Neural progenitor cell (in vitro differentiated cells): ENCODE measurements at regions not wholly inside any gene's neighbourhood (a gene's known extent, or its start where the extent isn't known, plus 50 kb on each side); places are given as distances from the start of the nearest gene placed in this dataset.

Source experiments
- DNase-seq: peaks from one replicate; pipeline ENCODE4 v3.0.0-alpha.2; 2016; ENCODE audit warnings: low spot score
- H2AFZ ChIP-seq: fragments of 200-600 bp; sonication (generic); replicated peaks from 2 replicates; pipeline ENCODE4 v1.6.1; 2016; ENCODE audit warnings: antibody characterized with exemption
- H3F3A ChIP-seq: fragments of 200-600 bp; sonication (generic); 2 replicates; pipeline ENCODE4 v1.6.1; 2016; ENCODE audit warnings: antibody characterized with exemption, low read depth
- H3K27ac ChIP-seq: fragments of 200-600 bp; sonication (generic); 2 replicates; pipeline ENCODE4 v1.5.1; 2016; ENCODE audit warnings: mild to moderate bottlenecking
- H3K27me3 ChIP-seq: fragments of 200-600 bp; sonication (generic); 2 replicates; pipeline ENCODE4 v1.6.1; 2016; ENCODE audit warnings: mild to moderate bottlenecking, moderate library complexity
- H3K36me3 ChIP-seq: fragments of 200-600 bp; sonication (generic); 2 replicates; pipeline ENCODE4 v1.5.1; 2016
- H3K4me1 ChIP-seq: fragments of 200-600 bp; sonication (generic); 2 replicates; pipeline ENCODE4 v1.6.1; 2016; ENCODE audit warnings: mixed run types
- H3K4me2 ChIP-seq: fragments of 200-600 bp; sonication (generic); 2 replicates; pipeline ENCODE4 v1.6.1; 2016
- H3K4me3 ChIP-seq: fragments of 200-600 bp; sonication (generic); 2 replicates; pipeline ENCODE4 v1.5.1; 2016
- H3K79me2 ChIP-seq: fragments of 200-600 bp; sonication (generic); 2 replicates; pipeline ENCODE4 v1.6.1; 2016; ENCODE audit warnings: low read depth
- H3K9ac ChIP-seq: fragments of 200-600 bp; sonication (generic); 2 replicates; pipeline ENCODE4 v1.6.1; 2016
- H3K9me3 ChIP-seq: fragments of 200-600 bp; sonication (generic); 2 replicates; pipeline ENCODE4 v1.5.1; 2016; ENCODE audit warnings: low read depth
- H4K20me1 ChIP-seq: fragments of 200-600 bp; sonication (generic); 2 replicates; pipeline ENCODE4 v1.6.1; 2016; ENCODE audit warnings: low read depth
- H3K27ac Mint-ChIP-seq: 3 replicates; pipeline ENCODE4 v1.8.0; 2021; ENCODE audit warnings: mixed read lengths
- H3K27me3 Mint-ChIP-seq: 2 replicates; pipeline ENCODE4 v1.8.0; 2022; ENCODE audit warnings: low read depth, mild to moderate bottlenecking, inconsistent platforms, moderate library complexity, mixed read lengths; ENCODE audit not compliant: insufficient read depth
- H3K36me3 Mint-ChIP-seq: 3 replicates; pipeline ENCODE4 v1.8.0; 2021; ENCODE audit warnings: mixed read lengths
- H3K4me1 Mint-ChIP-seq: 3 replicates; pipeline ENCODE4 v1.8.0; 2021; ENCODE audit warnings: mixed read lengths
- H3K4me3 Mint-ChIP-seq: 3 replicates; pipeline ENCODE4 v1.8.0; 2021; ENCODE audit warnings: mild to moderate bottlenecking, moderate library complexity, mixed read lengths
- H3K9me3 Mint-ChIP-seq: 3 replicates; pipeline ENCODE4 v1.8.0; 2020; ENCODE audit warnings: mixed read lengths
- EZH2 ChIP-seq: fragments of 200-600 bp; sonication (generic); IDR thresholded peaks from 2 replicates; pipeline ENCODE4 v1.6.1; 2017; ENCODE audit warnings: antibody characterized with exemption, mild to moderate bottlenecking, moderate library complexity
- EZH2phosphoT487 ChIP-seq: fragments of 200-600 bp; sonication (generic); IDR thresholded peaks from 2 replicates; pipeline ENCODE4 v1.6.1; 2017; ENCODE audit warnings: antibody characterized with exemption
- TF ChIP-seq, protein P1 (sequence below): fragments of 200-600 bp; sonication (generic); IDR thresholded peaks from 2 replicates; pipeline ENCODE4 v1.5.1; 2017; ENCODE audit warnings: antibody characterized with exemption, mild to moderate bottlenecking

DNA sequence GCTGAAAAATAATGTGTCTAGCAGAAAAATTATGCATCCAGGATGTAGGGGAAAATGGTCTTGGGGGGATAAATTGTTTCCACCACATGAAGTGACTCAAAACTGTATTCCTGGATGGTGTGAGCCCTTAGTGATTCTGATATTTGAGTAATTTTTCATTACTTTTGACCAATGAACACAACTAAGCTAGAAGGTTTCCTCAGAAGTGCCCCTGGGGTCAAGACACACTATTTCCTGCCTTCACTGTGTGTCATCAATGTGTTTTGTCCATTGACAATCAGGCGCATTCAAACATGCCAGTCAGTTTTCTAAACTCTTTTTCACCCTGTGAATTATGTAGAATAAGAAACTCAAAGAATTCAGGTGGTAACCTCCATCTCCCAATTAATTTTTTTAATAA lies 130.5 kb upstream of the REG3G start:
- Histone ChIP-seq H3K4me3 (no peak overlapping the region), H3F3A (no peaks in the 10 kb centered on the region), H3K9ac (no peak overlapping the region), H3K36me3 (no peaks in the 10 kb centered on the region), H3K27me3 (no peaks in the 10 kb centered on the region), H4K20me1 (no peaks in the 10 kb centered on the region), H3K4me2 (no peak overlapping the region), H3K9me3 (no peaks in the 10 kb centered on the region), H3K27ac (no peak overlapping the region), H3K79me2 (no peaks in the 10 kb centered on the region), H3K4me1 (no peaks in the 10 kb centered on the region), H2AFZ (no peak overlapping the region)
- H3K27me3 Mint-ChIP-seq, result no peaks in the 10 kb centered on the region
- H3K27ac Mint-ChIP-seq, result no peak overlapping the region
- no peaks in the 10 kb centered on the region for H3K36me3 Mint-ChIP-seq
- no peak overlapping the region for H3K4me3 Mint-ChIP-seq
- no peak for DNase-seq
- no peaks in the 10 kb centered on the region for H3K4me1 Mint-ChIP-seq
- no peaks in the 10 kb centered on the region for H3K9me3 Mint-ChIP-seq
- TF ChIP-seq EZH2 (no peak), EZH2phosphoT487 (no peak)
- TF ChIP-seq, protein P1, sequence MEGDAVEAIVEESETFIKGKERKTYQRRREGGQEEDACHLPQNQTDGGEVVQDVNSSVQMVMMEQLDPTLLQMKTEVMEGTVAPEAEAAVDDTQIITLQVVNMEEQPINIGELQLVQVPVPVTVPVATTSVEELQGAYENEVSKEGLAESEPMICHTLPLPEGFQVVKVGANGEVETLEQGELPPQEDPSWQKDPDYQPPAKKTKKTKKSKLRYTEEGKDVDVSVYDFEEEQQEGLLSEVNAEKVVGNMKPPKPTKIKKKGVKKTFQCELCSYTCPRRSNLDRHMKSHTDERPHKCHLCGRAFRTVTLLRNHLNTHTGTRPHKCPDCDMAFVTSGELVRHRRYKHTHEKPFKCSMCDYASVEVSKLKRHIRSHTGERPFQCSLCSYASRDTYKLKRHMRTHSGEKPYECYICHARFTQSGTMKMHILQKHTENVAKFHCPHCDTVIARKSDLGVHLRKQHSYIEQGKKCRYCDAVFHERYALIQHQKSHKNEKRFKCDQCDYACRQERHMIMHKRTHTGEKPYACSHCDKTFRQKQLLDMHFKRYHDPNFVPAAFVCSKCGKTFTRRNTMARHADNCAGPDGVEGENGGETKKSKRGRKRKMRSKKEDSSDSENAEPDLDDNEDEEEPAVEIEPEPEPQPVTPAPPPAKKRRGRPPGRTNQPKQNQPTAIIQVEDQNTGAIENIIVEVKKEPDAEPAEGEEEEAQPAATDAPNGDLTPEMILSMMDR, result no peak

DNA sequence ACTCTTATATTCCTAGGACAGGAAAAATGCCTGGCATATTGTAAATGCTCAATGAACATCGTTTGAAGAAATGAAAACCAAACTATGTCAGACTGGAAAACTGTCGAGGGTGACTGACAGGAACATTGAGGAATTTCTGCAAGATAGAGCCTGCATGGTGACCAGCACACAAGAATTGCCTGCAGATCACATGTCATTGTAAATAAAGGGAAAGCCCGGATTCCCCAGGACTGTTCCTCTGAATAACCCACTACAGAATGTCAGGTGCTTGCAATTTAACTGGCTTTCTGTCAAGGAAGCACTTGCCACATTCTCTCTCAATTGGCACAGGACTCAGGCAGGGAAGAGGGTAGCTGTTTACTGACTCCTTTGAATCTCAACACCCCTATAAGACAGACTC lies 129.0 kb upstream of the REG3G start:
- no peak overlapping the region for H3K4me2 ChIP-seq
- H3K27ac ChIP-seq, result no peak overlapping the region
- no peak for DNase-seq
- Mint-ChIP-seq H3K9me3 (no peaks in the 10 kb centered on the region), H3K4me1 (no peaks in the 10 kb centered on the region), H3K27me3 (no peaks in the 10 kb centered on the region), H3K4me3 (no peak overlapping the region), H3K36me3 (no peaks in the 10 kb centered on the region), H3K27ac (no peak overlapping the region)
- H3F3A ChIP-seq, result no peaks in the 10 kb centered on the region
- no peaks in the 10 kb centered on the region for H3K27me3 ChIP-seq
- peak overlapping the region; percentile 3 for H2AFZ ChIP-seq
- H3K4me3 ChIP-seq, result no peak overlapping the region
- H3K36me3 ChIP-seq, result no peaks in the 10 kb centered on the region
- H4K20me1 ChIP-seq, result no peaks in the 10 kb centered on the region
- no peak for TF ChIP-seq EZH2
- TF ChIP-seq, protein P1, result no peak
- no peak for TF ChIP-seq EZH2phosphoT487
- no peaks in the 10 kb centered on the region for H3K4me1 ChIP-seq
- no peaks in the 10 kb centered on the region for H3K79me2 ChIP-seq
- no peak overlapping the region for H3K9ac ChIP-seq
- no peaks in the 10 kb centered on the region for H3K9me3 ChIP-seq

DNA sequence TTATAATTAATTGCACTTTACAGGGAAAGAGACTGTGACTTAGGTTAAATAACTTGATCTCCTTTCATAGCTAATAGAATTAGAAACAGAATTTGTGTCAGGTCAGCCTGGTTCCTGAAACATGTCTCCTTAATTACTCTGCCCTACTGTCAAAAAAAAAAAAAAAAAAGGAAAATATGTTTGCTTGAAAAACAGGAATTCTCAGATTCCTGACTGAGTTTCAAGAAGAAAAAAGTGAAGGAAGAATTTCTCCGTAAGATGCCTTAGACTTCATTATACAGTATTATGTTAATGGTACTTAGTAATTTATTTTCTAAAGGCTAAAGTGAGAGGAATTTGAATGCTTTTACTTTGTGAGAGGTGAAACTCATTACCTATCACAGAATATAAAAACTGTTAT lies 118.4 kb upstream of the REG3G start:
- no peaks in the 10 kb centered on the region for H3K9me3 Mint-ChIP-seq
- H3K27me3 Mint-ChIP-seq, result no peaks in the 10 kb centered on the region

More for the DNA sequence above, 118.4 kb upstream of the REG3G start:
- Histone ChIP-seq H2AFZ (no peak overlapping the region), H3K4me2 (no peak overlapping the region), H3K9ac (no peak overlapping the region), H3K4me1 (no peaks in the 10 kb centered on the region), H3K4me3 (no peak overlapping the region), H4K20me1 (no peaks in the 10 kb centered on the region), H3F3A (no peaks in the 10 kb centered on the region), H3K9me3 (no peaks in the 10 kb centered on the region), H3K79me2 (no peaks in the 10 kb centered on the region), H3K27ac (no peak overlapping the region), H3K27me3 (no peaks in the 10 kb centered on the region), H3K36me3 (no peaks in the 10 kb centered on the region)
- H3K4me1 Mint-ChIP-seq, result peaks cover 2% of the 10 kb centered on the region
- H3K27ac Mint-ChIP-seq, result no peak overlapping the region
- no peak overlapping the region for H3K4me3 Mint-ChIP-seq
- TF ChIP-seq EZH2 (no peak), EZH2phosphoT487 (no peak)
- TF ChIP-seq, protein P1, result no peak
- H3K36me3 Mint-ChIP-seq, result no peaks in the 10 kb centered on the region
- no peak for DNase-seq
